HG03280 (cell line): ENCODE measurements at regions not wholly inside any gene's neighbourhood (a gene's known extent, or its start where the extent isn't known, plus 50 kb on each side); places are given as distances from the start of the nearest gene placed in this dataset.

Experiments used
- ATAC-seq: cut with Tn5 transposase; IDR thresholded peaks from one replicate; pipeline ENCODE4 v1.9.1; 2021; ENCODE audit warnings: mild to moderate bottlenecking, moderate library complexity; ENCODE audit not compliant: unreplicated experiment

DNA sequence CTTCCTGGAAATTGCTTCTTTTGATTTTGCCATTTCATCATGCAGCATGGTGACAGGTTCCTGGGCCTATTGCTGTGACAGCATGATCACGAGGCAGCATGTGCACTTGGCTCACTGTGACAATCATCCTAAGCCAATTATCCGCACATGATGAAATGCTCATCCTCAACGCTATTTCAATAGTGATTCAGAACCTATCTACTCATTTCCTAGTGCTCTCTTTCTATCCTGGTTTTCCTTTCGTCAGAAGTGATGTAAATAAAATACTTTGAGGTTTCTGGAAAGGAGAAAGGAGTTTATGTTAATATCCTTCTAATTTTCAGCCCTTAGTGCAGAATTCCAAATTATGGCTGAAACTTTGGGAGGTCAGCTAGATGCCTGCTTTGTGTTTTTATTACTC is 110.6 kb upstream of the ADAMTS5 start:
- ATAC-seq, result no peak

DNA sequence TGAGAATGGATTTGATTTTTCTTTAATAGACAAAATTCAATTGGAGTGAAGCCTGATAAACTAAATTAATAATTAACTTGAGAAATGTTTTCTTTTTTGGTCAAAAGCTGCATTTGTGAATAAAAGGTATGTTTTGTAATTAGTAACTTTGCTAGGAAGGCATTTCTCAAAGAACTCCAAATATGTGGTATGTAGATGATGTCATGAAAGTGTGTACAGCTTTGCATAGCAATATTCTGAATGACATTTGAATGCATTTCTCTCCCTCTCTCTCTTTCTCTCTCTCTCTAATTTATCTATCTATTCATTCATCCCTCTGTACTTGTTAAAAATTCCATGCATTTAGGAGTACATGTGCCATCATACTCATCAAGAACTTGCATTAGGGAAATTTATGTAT is 109.1 kb upstream of the ADAMTS5 start:
- no peak for ATAC-seq

DNA sequence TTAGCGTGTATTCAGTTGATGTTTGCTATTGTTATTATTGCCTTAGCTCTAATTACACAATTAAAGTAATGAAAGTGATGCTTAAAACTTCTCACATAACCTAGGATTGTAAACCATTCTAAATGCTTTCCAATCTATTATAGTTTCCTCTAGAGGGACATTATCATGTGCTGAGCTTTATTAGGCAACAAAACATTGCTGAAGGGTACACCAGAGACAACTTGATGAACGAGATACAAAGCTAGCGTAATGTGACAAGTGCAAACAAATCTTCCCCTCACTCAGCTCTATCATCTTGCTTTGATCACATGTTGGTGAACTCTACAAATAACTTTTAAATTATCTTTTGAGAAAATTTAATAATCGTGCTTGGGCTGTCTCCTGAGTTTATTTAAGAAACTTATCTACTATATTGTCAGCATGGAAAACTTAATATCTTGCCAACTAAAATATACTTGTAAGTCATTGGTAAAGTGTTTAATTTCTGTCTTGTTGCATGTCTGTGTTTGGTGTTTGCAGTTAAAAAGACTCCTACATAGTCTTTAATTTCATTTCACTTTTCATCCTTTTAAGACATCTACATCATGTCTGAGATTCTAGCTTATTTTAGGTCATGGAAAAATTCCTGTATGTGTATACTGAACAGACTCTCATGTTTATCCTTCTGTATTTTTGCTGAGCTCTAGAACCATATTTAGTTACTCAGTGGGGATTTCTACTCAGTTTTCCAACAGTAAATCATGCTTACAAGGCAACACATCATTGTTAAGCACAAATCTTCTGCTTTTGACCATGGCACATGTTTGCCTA is 104.2 kb upstream of the ADAMTS5 start:
- ATAC-seq, result no peak

DNA sequence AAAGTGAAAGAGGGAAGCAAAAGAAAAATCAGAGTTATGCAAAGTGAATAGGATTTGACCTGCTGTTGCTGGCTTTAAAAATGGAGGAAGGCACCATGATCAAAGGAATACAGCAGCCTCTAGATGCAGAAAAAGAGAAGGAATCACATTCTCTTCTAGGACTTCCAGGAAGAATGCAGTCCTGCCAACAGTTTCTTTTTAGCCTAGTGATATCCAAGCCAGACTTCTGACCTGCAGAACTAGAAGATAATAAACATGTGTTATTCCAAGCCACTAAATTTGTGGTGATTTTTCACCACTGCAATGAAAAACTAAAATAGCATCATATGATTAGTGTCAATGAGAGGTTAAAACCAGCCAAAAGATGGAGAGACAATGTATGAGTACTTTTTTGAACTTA is 101.9 kb upstream of the ADAMTS5 start:
- ATAC-seq, result no peak

GRCh38 chr21:27067226-27067625 is 100.3 kb upstream of the ADAMTS5 start:
- no peak for ATAC-seq

DNA sequence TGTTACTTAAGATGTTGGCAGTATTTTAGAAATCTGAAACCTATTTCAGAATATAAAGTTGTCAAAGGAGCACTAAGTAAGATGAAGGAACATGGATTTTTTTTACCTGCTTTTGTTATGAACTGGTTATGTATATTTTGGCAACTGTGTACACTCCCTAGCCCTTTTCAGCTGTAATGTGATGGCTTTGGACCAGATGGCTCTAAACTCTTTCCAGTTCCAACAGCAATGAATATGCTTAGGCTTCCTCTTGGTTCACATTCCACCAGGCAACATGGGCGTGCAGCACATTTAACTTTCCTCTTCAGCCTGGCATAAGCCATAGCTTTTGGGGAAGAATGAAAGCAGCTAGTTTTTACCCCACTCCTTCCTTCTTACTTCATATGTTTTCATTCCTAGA is 95.6 kb upstream of the ADAMTS5 start:
- no peak for ATAC-seq

GRCh38 chr21:27061770-27062169 is 94.9 kb upstream of the ADAMTS5 start:
- ATAC-seq, result no peak

GRCh38 chr21:27060190-27060589 is 93.3 kb upstream of the ADAMTS5 start:
- no peak for ATAC-seq

DNA sequence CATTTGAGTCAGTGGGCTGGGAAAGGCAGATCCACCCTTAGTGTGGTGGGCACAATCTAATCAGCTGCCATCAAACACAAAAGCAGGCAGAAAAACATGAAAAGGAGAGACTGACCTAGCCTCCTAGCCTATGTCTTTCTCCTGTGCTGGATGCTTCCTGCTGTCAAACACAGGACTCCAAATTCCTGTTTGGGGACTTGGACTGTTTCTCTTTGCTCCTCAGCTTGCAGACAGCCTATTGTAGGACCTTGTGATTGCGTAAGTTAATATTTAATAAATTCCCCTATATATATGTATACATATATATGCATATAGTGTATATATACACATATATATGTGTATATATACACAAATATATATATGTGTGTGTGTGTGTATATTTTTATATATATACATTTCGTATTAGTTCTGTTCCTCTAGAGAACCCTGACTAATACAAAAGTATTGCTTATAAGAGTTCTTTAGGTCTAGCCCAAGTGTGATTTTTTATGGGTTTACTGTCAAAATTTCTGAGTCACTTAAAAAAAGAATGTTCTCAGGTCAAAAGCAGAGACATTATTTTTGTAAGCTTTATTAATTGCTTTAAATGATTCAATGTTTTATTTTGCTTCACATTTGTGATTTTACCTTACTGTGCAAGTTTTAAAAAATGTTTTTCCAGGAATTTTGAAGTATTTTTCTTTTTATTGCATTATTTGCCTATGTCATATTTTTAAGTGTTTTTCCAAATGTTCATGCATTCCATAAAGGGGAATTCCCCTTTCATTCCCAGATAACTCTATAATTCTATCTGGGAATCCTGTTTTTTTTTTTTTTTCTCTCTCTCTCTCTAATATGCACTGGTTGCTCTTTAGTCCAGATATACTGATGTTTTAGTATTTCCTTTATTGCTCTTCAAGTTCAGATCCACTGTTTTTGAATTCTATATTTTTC is 92.1 kb upstream of the ADAMTS5 start:
- no peak for ATAC-seq

- no peak for ATAC-seq
Measured at GRCh38 chr21:27057997-27058396, 91.1 kb upstream of the ADAMTS5 start.

DNA sequence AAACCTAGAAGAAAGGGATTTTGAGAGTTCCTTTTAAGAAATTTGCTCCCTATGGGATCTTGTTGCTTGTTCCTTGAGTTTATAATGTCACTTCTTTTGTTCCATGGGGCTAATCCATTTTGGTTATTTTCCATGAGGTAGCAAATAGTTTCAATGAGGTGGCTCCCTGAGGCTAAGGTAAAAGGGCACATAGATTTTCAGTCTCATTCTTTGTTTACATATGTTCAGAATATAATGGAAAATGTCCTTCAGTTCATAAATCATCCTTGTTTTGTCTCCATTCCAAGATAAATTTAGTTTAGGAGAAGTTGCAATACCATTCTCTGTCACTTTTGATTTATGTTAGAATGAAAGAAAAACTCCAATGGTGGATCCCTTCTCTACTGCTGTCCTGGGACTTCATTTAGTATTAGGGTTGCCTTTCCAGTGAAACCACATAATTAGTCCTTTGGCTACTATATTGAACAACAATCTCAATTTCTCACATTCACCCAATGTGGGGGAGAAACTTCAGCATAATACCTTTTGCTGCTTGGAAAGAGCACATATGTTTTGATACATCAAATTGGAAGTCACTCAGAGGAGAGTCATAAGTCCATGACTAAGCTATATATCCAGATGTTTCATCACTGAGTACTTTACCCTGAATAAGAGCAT is 80.9 kb upstream of the ADAMTS5 start:
- no peak for ATAC-seq

DNA sequence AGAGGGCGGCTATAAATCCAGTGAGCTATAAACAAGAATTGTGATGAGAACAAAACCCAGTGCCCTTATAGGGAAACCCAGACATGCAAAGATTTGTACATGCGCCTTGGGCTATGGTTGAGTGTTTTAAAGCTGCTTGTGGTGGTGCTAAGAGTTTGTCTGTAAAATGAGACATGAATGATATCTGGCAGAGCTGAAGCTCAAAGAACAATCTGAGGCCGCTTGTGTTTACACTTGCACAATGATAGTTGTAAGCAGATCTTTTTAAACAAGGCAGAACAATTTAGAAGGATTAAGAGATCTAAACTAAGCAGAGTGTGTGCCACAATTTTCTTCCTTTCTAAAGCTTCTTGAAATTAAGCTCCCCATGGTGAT is 80.4 kb upstream of the ADAMTS5 start:
- no peak for ATAC-seq

- ATAC-seq, result no peak
Measured at GRCh38 chr21:27045281-27045985, 78.5 kb upstream of the ADAMTS5 start.

- no peak for ATAC-seq
Measured at GRCh38 chr21:27043377-27043776, 76.5 kb upstream of the ADAMTS5 start.

GRCh38 chr21:27040738-27041469 is 74.0 kb upstream of the ADAMTS5 start:
- ATAC-seq, result no peak

GRCh38 chr21:27036736-27037301 is 69.9 kb upstream of the ADAMTS5 start:
- ATAC-seq, result no peak

GRCh38 chr21:27035791-27036190 is 68.9 kb upstream of the ADAMTS5 start:
- no peak for ATAC-seq

- ATAC-seq, result no peak
Measured at GRCh38 chr21:27034796-27035195, 67.9 kb upstream of the ADAMTS5 start.

GRCh38 chr21:27033471-27033870 is 66.6 kb upstream of the ADAMTS5 start:
- no peak for ATAC-seq

- no peak for ATAC-seq
Measured at GRCh38 chr21:27026501-27026900, 59.6 kb upstream of the ADAMTS5 start.
